ENCODE measurements at regions not wholly inside any gene's neighbourhood (a gene's known extent, or its start where the extent isn't known, plus 50 kb on each side); places are given as distances from the start of the nearest gene placed in this dataset.

GRCh38 chr13:73338389-73338788 lies 279.6 kb downstream of the KLF5 start:
- TF ChIP-seq ZNF114 (tag by site-specific recombination; IDR thresholded peaks at IDR 0.05) (no peak), CTCF (tag by site-specific recombination; IDR thresholded peaks at IDR 0.05) (no peak), ZBTB7A (tag by site-specific recombination; IDR thresholded peaks at IDR 0.05; ENCODE audit: low read depth) (no peak), ZBTB8A (tag by site-specific recombination; IDR thresholded peaks at IDR 0.05) (no peak)

Measured in HEK293 (cell line).